Fibroblast of lung (primary cell): ENCODE measurements at regions not wholly inside any gene's neighbourhood (a gene's known extent, or its start where the extent isn't known, plus 50 kb on each side); places are given as distances from the start of the nearest gene placed in this dataset.

Experiments
- CTCF ChIP-seq, 2 donors: IDR thresholded peaks in 1 of 2; conservative IDR thresholded peaks in 1 of 2; 1 replicate in 1 of 2; 2 replicates in 1 of 2; pipeline ENCODE4 v1.5.1; 2011 to 2012; ENCODE audit warnings: low read length in 2 of 2, control low read depth in 1 of 2, inconsistent platforms in 1 of 2, low read depth in 1 of 2, mild to moderate bottlenecking in 1 of 2
- EZH2 ChIP-seq: IDR thresholded peaks from 2 replicates; pipeline ENCODE4 v1.5.1; 2012; ENCODE audit warnings: low read length, control low read depth, mild to moderate bottlenecking; ENCODE audit errors: missing control alignments

GRCh38 chrX:101732870-101733269 is 73.2 kb upstream of the ARMCX2 start:
- TF ChIP-seq CTCF (conservative IDR thresholded peaks at IDR 0.05 in 1 of 2, IDR thresholded peaks at IDR 0.05 in 1 of 2; ENCODE audit: low read depth in 1 of 2, low read length in 2 of 2): no peak
- no peak for TF ChIP-seq EZH2
